NCI-H524 treated with DMSO at 0.1 percent for 48 hours (cell line): ENCODE measurements at regions not wholly inside any gene's neighbourhood (a gene's known extent, or its start where the extent isn't known, plus 50 kb on each side); places are given as distances from the start of the nearest gene placed in this dataset.
"Not testable (repeated sequence)": the region's sequence is repeated elsewhere in the genome, so short reads cannot be mapped to it uniquely, and the experiment has no call there.

Source experiments
- DNase-seq: peaks from one replicate; lab custom pipeline; 2025; lab: John Stamatoyannopoulos, UW

DNA sequence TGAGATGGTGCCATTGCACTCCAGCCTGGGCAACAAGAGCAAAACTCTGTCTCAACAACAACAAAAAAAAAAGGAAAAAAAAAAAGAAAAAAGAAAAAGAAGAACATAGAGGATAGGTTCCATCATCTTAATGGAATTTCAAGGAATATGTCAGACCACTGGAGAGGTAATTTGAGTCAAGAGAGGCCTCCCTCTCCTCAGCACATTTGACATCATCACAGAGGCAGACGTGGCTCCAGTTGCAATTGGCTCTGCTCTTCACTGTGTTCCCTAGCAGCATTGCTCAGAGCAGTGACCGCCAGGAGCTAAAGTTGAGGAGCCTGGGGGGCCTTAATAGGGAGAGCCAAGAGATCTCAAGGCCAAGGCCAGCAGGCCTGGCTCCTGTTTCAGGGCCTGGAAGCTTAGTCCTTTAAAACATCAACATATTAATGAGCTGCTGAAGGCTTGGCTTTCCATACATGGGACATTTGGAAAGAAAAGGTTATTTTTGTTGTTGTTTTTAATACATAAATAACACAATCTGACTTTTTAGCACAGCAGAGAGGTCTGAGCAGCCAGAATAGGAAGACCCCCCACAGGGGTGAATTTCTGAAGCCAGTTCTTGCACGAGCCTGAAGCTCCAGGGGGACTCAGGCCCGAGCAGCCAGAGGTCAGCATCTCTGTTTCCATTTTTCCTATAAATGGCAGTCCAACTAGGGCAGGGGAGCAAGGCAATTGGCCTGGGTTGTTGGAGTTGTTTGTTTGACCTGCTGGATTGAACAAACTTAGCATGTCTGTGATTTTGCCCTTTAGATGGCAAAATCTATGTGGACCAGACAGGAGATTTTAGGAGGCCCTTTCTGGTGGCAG lies 118.3 kb upstream of the FGGY start:
- DNase-seq: no peak

DNA sequence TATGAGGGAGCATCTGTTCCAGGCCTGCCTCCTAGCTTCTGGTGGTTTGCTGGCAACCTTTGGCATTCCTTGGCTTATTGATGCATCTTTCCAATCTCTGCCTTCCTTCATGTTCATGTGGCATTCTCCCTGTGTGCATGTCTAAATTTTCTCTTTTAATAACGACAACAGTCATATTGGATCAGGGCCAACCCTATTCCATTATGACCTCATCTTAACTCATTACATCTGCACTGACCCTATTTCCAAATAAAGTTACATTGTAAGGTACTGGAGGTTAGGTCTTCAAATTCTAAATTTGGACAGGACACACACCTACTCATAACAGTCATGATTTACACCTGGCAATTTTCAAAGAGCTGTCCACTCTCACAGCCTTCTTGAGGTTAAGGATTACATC lies 117.2 kb upstream of the FGGY start:
- no peak for DNase-seq

DNA sequence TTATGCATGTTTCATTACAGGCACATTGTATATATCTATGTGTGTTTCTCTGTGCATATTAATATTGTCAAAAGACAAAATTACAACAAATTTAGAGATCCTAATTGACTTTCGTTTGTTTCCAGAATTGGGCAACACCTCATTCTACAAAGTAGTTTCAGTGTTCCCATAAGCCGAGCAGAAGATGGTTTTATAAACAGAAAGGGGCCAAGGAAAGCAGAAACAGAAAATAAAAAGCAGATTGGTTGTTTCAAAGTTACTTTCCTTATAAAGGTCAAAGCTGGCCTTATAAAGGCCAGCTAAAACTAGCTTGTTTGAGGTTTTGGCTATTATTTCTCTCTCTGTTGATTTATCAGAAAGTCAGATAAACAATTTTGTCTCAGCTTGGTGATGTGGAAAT lies 116.2 kb upstream of the FGGY start:
- no peak for DNase-seq

DNA sequence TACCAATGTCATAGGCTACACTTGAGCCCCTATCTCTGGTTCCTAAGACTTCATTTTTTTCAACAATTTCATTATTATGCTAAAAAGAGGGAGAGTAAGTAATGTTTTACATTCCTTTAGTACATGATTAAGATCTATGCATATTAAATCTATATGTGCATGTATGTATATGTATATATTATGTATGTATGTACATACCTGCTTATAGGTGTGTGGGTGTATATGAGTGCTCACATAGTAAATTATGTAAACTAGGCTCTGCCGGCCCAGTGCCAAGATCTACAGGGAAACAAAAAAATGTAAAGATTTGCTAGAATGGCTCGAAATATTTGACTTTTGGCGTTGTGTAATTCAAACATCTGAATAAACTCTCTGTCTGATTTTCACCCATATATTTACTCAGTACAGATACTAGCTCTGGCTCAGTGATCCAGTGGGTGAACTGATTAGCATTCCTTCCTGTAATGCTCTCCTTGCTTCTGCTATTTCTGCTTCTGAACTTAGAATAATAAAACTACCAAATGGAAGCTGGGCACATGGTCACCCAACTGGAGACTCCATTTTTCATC lies 113.1 kb upstream of the FGGY start:
- DNase-seq: no peak

DNA sequence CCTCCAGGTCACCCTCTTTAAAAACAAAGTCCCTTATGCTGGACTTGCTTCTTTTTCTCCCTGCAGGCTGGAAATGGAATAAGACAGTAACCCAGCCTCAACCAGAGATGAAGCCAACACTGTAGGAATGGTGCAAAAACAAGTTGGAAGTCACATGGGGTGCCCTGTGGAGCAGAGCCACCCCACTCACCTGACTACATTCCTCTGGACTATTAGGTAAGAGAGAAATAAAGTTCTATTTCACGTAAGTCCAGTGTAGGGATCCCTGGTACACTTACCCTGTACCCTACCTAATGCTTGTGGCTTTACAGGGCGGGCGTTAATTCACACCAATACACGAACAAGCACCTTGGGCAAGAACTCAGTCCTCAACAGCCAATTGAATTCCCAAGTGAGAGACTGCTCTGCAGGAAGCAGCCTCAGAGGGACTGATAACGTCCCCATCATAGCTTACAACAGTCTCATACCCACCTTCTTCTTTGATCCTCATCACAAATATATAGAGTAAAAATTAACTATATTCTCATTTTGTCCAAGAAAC lies 112.5 kb upstream of the FGGY start:
- no peak for DNase-seq

DNA sequence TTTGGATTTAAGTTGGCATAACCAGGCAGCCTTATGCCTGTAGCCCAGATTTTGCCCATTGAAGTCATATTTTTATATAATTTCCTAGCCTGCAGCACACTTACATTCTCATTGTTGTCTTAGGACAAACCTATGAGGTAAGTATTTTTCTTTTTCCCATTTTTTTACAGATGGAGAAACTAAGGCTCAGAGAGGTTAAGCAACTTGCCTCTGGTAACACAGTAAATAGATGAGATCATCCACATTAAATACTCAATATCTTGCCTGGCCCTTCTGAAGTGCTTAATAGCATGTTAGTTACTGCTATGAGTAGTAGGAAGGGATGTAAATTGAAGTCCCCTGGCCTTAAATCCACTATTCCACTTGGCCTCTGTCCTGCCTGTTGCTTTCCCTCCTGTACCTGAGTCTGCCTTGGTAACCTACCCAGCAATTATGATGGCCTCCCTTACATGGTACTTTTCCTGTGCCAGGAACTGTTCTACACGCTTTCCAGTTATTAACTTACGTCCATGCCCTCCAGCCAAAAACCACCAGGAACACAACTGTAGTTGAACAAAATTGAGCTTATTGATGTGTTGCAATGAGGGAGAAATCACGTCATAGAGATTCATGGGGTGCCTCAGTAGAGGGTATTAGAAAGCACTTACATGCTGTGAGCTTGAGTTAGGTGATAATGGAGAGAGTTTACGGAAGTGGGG lies 111.6 kb upstream of the FGGY start:
- no peak for DNase-seq

DNA sequence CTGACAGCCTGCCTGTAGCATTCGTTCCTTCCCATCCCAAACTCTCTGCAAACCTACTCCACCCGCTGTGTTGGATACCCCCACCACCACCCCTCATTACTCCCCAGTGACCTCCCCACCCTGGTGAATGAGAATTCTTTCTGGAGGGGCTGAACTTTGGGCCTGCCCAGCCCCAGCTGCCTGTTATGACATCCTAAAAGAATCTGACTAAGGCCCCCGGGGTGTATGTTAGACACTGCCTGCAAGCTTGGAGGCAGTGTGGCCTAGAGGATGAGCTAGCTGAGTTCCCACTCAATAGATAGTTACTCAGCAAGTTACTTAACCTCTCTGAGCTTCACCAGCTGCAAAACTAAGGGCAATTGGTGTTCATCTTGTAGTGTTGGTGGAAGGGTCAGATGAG lies 110.2 kb upstream of the FGGY start:
- DNase-seq: no peak

DNA sequence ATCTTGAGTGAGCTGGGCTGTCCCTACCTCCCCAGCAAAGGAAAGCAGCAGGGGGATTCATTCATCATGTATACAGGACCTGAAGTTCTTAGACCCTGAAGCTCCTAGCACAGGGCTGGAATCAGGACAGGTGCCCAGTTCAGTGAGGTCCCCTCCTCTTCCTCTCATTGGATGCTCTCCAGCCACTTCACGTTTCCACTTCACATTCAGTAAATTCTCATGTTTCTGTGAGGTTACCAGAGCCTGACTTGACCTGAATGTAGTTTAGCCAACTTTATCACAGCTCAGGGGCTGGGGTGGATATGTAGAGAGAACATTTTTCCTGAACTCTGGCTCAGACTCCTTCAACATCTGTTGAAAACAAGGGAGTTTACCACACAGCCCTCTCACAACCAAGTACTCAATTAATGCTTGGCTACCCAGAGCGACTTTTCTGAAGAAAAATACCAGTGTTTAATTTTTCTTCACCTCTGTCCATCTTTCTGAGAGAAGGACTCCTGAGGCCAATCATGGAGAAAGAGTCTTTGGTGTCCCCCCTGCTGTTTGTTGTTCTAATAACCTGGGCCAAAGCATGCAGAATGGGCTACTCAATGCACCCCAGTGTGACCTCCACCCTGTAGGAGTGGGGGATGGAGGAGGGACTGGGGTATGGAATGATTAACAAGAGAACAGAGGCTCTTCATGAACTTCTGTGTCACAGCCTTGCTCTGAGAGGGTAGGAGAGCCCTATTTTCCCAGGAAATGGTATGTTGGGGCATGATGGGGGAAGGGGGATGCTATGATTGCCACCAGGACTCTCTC lies 108.3 kb upstream of the FGGY start:
- DNase-seq: no peak

DNA sequence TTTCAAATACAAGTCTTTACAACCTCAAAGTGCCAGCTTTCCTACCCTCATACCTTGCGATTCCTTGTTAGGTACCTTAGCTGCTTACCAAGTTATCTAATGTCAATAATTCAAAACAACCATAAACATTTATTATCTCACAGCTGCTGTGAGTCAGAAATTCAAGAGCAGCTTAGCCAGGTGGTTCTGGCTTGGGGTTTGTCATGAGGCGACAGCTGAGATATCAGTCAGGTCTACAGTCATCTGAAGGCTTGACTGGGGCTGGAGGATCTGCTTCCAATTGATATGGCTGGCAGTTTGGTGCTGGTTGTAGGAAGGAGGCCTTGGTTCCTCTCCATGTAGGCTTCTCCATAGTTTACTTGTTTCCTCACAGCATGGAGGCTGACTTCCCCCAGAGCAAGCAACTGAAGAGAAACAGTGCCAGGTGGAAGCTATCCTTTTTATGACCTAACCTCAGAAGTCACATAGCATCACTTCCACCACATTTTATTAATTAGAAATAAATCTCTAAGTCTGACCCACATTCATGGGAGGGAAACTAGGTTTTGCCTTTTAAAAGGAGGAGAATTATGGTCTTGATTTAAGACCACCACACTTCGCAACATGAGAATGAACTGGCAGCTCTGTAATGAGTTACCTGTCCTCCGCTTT lies 103.3 kb upstream of the FGGY start:
- no peak for DNase-seq

DNA sequence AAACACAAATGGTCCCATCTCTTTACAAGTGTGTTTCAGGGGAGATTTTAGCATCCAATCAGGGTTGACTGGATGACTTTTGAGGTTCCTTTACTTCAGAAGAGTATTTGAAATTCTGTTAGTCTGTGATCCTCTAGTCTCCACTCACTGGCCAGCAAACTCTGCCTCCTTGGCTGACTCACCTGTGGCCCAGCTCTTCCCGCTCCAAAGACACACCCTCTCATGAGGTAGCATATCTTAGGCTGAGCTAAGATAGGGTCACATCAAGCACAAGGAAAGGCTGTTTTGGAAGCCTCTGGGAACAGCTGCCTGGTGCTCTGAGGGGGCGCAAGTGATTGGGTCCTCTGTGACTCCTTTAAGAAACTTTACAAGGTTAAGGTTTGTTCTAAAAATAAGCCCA lies 102.3 kb upstream of the FGGY start:
- DNase-seq: no peak

DNA sequence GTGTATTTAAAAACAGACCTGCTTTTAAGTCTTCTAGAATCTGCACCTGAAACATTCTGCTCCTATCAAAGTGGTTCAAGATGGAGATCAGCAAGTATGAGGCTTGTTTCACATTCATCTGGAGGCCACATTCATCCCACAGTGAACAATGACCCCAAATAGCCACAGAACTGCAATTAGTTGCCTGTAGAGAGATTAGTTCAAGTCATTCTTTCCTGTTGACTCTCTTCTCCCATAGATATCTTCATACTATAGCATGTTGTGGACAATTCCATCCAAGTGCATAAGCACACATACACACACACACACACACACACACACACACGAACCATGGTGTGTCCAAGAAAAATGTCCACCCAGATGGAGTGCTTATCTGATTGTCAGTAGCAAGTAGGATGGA lies 101.7 kb upstream of the FGGY start:
- no peak for DNase-seq

DNA sequence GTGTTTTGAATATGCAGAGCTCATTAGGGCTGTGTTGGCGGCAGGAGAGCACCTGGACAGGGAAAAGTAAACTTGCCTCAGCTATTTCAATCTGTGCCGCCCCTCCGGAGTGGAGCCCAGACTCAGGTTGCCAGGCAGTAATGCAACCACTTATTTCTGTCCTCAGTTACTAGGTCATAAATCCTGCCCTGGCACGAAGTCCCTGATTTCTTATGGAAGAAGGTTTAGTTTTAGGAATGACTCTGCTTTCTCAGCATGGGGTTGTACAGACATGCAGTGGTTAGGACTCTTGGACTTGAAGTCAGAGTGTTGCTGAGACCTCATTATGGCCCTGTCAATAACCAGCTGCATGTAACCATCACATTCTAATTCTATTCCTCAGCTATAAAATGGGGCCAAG lies 98.3 kb upstream of the FGGY start:
- DNase-seq: no peak

DNA sequence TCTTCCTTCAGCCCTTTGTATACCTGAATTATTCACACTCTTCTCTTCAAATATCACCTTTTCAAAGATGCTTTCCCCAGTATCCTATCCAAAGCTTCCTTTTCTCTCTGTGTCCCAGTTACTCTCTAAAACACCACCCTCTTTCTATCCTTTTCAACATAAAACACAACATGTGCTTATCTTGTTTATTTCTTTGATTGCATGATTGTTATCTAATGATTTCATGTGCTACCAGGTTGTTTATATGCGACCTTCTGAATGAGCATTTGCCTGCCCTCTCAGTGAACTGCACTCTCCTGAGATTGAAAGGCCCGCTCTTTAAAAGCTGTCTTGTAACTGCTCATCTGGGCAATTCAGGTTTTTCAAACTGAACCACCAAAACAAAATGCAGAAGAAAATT lies 97.7 kb upstream of the FGGY start:
- DNase-seq: no peak

DNA sequence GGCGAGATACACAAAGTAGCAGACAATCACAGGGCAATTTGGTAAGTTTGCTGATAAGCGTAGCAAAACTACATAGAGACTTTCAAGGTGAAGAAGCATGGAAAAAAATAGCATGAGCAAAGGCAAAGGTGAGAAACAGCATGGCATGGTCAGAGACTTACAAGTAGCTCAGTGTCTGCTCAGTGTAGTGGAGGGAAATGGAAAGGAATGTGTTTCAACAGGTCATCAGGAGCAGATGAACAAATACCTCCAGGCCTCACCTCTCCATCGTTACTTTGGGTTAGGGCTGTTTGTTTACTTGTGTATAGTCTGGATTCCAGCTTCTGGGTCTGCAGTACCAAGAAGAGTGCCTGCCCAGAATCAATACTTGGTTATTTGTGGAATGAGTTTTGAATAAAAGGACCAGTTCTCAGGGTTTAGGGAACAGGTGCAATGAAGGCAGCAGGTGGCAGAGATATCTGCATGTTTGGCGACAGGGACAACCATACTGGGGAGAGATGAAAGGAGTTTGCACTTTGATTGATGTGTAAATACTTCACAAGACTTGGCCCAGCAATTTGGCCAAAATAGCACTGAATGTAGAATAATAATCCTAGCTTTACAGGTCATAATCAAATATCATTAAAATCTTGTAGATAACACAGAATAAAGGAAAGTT lies 97.0 kb upstream of the FGGY start:
- DNase-seq: no peak

DNA sequence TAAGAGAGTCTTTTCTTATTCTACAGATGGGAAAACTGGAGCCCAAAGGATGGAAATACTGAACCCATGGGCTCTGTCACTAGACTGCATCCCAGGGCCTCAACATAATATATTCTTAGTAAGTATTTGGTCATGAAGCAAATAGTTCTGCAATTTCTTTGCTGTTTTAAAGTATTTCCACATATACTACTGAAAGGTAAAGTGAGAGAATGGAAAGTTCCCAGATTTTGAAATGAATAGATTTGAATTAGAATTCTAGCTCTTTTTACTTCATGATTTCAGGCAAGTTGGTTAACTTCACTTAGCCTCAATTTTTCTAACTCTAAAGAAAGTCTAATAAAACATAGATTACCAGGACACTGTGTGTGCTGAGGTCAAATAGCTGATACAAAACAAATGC lies 95.6 kb upstream of the FGGY start:
- no peak for DNase-seq

DNA sequence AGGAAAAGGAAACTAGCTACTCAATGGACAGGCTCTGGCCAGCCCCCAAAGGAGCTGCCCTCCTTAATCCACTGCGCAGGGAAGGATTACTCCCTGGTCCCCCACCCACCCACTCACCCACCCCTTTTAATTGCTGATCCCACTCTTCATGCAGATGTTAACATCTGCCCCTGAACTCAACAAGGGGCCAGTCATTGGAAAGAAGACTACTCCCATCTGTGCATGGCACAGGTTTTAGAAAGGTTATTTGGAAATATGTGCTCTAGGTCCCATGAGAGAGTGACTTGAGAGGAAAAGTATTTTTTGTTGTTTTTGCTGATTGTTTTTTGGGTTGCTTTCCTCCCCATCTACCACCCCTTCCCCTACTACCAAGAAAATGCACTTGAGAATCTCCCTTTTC lies 94.4 kb upstream of the FGGY start:
- DNase-seq: no peak

DNA sequence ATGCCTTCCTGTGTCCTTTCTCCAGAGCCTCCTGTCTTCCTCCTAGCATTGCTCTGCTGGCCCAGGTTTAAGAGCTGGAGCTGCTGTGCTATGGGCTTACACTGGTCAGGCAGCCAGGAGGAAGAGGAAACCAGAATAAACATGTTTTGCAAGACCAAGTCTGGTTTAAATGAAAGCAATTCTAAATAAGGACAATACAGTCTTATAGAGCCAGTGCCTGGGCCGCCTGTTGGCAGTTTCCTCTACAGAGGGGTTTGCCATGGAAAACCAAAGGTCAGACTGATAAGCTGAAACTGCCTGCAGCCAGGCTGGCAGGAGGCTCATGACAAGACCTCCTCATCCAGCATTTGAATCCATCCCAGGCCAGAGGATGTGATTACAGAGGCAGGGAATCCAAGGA lies 92.9 kb upstream of the FGGY start:
- DNase-seq: no peak

DNA sequence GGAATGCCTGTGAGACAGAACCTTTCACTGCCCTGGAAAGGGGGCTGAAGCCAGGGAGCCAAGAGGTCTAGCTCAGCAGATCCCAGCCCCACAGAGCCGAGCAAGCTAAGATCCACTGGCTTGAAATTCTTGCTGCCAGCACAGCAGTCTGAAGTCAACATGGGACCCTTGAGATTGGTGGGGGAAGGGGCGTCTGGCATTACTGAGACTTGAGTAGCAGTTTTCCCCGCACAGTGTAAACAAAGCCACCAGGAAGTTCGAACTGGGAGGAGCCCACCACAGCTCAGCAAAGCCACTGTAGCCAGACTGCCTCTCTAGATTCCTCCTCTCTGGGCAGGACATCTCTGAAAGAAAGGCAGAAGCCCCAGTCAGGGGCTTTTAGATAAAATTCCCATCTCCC lies 90.3 kb upstream of the FGGY start:
- DNase-seq: not testable (repeated sequence)

DNA sequence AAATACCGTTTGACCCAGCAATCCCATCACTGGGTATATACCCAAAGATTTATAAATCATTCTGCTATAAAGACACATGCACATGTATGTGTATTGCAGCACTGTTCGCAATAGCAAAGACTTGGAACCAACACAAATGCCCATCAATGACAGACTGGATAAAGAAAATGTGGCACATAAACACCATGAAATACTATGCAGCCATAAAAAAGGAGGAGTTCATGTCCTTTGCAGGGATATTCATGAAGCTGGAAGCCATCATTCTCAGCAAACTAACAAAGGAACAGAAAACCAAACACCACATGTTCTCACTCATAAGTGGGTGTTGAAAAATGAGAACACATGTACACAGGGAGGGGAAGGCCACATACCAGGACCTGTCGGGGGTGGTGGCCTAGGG lies 86.5 kb upstream of the FGGY start:
- DNase-seq: not testable (repeated sequence)

DNA sequence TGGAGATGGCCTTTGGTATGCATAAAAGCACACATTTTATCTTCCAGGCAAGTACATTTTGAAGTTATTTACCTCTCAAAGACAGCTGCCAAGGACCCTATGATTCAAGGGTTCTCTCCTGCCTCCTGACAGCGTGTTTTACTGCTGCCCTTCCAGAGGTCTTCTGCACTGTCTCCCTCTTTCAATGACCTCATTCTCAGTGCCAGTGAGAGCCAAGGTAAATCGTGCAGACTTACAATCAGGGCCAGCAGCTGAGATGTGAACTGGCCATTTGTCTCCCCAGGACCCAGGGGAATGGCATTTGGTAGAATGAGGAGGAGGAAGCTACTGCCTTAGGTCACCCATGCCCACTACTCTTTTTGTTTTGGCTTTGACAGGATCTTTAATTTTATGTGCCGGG lies 84.2 kb upstream of the FGGY start:
- DNase-seq: no peak
